Left colon (tissue), 2 donors: ENCODE measurements at regions not wholly inside any gene's neighbourhood (a gene's known extent, or its start where the extent isn't known, plus 50 kb on each side); places are given as distances from the start of the nearest gene placed in this dataset.

Experiments used
- ATAC-seq: fragments of 200-7000 bp; cut with Tn5 transposase; one replicate; pipeline ENCODE4 v1.9.1; 2020; ENCODE audit warnings: mild to moderate bottlenecking, moderate library complexity
- DNase-seq, 2 donors: peaks; one replicate each; pipeline ENCODE4 v3.0.0-alpha.2; 2020
- intact Hi-C, 2 donors: fragments of 100-400 bp; cut with DNase I in 1 of 2; cut with micrococcal nuclease in 1 of 2; formaldehyde crosslinking; loops; one replicate each; pipeline versions ENCODE4 v1.11.2 to v1.14.0; 2022; cut with DNase I, micrococcal nuclease
- donor health status: DM: no; HTN: no; CAD: no.
- donor health status: DM: yes; HTN: yes; CAD: no.

DNA sequence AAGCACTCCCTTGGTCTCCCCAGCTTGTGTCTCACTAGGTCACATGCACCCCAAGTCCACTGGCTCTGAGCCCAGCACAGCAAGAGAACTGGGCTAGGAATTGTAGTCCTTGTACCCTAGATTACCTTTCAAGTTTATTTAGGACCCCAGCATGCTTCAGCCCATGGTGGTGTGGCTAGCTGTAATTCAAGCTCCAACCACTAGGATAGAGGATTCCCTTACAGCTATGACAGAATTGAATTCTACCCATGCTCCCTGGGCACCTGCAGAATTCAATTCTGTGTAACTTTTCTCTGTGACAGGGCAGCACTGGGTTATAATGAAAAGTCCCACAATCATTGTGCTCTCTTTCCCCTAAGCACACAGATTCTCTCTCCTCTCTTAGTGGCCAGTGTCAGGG lies 253.8 kb upstream of the DMD start:
- no peak for DNase-seq
- intact Hi-C loops: no loop called here
- ATAC-seq: no peak

DNA sequence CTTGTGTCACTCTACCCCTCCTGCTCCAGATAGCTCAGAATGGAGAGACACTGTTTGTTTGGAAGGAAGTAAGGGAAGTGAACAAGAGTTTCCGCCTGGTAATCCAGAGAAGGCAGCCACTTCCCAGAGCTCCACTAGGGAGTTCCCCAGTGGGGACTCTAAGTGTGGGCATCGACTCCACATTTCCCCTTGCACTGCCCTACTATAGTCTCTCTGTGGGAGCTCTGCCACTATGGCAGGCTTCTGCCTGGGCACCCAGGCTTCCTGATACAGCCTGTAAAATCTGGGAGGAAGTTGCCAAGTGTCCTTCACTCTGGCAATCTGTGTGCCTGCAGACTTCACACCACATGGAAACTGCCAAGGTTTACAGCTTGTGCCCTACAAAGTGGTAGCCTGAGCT lies 245.8 kb upstream of the DMD start:
- intact Hi-C loops: no loop called here
- DNase-seq: no peak
- no peak for ATAC-seq

DNA sequence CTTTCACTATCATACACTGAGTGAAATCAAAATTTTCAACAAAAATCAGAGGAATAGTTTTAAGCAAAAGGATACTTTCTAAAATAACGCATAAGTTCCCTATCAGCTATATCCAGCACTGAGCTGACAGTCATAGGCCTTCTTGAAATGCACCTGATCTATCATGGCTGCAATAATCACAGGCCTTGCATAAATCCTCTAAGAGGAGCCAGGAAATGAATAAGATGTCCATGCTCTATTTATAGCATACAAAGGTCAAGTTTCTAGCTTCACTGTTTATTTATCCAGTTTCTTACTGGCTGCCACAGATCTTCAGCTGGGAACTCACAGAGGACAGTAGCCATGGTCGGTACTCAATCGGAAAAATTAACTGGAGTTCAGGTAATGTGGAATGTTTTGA lies 235.9 kb upstream of the DMD start:
- DNase-seq (no peak), ATAC-seq (no peak)
- intact Hi-C loops: no loop called here

DNA sequence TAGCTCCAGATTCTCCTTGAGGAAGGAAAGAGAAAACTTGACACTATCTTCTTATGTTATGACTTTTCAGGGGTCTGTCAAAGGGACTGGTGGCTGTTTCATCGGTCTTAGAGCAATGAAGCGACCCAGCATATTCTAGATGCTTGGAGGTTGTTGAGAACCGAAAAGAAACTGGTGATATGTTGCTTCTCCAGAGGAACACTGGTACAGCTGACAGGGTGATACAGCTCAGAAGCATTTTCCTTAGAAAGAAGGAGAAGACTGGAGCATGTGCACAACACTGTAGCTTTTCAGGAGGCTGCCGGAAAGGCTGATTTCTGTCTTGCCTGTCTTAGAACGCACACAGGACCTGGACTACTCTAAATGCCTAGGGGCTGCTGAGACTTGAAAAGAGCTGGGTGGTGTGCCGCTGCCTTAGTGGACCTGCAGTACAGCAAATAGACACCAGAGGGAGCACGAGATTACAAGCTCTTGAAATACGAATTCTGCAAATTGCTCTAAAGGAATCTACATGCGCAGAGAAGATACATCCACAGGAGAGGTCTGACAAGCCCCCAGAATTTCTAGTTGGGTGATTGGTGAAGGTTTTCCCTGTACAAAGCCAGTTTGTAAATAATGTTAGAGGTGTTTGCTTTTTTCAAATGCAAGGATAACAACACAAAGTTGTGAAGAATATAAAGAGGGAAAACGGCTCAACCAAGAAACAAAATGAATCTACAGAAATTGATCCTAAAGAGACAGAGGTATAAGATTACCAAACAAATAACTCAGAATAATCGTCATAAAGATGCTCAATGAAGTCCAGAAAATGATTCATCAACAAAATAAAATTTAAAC lies 223.1 kb upstream of the DMD start:
- peak; percentile 29 for ATAC-seq
- intact Hi-C loops: loop anchor here in 1 of 2 donors (10.0 kb wide), 1 partner anchor 870 kb away; no protein-coding TSS in a partner anchor
- DNase-seq: peak in 1 of 2 donors; percentile 49

DNA sequence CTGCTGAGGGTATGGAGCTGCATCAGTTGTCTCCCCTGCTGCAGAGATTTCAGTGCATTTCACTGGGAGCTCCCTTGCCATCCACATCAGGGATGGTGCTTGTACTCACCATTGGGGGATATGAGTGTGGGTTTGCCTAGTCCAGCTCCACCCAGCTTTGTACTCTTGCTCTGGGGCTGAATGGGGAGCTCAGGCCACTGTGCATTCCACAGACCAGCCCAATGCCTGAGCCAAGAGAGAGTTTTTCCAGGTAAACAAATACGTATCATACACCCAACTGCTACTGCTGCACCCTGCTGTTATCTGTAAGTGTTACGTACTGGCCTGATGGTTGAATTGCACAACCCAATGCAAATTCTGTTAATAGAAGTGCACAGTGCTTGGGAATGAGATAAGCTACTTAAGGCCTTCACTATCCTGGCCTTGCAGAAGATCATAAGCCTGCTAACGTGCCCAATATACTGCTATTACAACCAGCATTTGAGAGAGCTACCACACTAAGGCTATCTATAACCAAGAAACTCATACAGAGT lies 205.0 kb upstream of the DMD start:
- DNase-seq (no peak), ATAC-seq (no peak)
- intact Hi-C loops: no loop called here

DNA sequence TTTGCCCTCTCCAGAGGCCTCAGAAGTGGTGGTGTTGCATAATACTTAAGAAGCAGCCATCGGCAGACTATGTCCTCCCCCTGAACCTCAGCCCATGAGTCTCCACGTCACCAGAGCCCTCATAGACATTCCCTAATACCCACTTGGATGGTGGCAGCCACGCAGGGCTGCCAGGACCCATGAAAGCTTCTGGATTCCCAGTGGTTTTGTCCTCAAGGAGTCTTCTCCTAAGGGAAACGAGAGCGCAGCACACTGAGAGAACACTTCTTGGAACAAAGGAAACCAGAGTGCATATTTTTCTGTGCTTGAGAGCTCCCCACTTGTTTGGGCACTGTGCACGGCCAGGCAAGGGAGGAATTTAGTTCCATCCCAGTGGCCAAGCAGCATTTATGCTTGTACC lies 204.1 kb upstream of the DMD start:
- intact Hi-C loops: no loop called here
- ATAC-seq: no peak
- no peak for DNase-seq

DNA sequence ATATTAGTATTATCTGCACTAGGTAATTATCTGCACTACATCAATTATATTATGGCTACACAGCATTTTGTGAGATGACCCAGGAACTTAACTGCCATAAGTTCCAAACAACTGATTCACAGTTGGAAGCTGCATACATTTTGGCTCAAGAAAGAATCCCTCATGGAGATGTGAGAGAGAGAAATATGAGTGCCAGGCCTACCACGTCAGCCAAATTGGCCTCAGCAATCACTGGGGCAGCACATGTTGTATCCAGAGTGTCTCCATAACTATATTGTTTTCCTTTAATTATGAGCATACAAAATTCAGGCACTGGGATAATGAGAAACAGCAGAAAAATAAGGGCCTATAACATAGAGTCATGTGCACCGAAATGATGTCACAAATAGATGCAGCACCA lies 174.2 kb upstream of the DMD start:
- intact Hi-C loops: no loop called here
- DNase-seq (no peak), ATAC-seq (no peak)

DNA sequence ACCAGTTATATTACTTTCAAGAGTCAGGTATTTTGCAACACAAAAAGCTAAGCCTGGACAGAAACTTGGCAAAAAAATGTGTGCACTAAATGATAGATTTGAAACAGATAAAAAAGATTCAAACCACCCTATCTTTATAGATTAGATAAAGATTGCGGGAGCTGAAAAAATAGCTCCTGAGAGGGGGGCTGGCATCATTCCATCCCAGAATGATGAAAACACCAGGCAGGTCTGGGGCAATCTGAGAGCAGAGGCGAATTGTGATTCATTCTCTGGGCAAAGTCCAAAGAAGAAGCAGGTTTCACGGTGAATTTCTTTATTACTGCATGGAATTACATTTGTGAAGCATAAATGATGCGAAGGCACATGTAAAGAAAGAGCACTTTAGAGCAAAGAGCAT lies 168.5 kb upstream of the DMD start:
- intact Hi-C loops: no loop called here
- DNase-seq (no peak), ATAC-seq (no peak)

DNA sequence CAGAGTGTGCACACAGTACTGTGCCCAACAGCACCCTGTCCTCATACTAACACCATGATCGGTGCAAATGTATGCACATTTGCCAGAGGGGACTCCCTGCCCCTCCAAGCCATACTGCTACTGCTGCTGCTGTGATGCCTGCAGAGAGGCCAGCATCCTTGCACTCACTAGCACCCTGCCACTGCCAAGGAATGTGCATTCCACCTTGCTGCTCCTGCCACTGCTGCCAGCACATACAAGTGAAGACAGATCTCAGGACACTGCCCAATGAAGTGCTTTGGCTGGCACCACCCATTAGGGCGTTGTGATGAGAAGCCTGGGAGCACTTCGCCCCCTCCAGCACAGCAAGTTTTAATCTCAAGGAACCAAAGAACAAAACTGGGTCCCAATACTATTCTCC lies 146.3 kb upstream of the DMD start:
- ATAC-seq (no peak), DNase-seq (no peak)
- intact Hi-C loops: no loop called here

DNA sequence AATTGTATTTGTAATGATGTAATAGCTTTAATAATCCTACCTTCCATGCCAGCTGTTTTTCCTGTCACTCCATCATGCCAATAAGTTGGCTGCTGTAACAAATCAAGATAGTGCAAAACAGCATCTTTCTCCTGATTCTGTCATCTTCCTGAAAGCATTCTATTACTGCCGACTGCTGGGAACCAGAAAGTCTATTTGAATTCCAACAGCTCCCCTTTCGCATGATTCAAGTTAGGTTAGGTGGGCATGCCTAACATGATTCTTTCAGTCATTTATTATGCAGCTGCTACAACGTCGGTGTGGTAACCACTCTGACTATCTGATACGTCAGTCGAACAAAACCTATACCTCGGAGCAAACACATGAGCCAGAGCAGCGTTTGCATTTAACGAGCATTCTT lies 127.9 kb upstream of the DMD start:
- ATAC-seq: no peak
- intact Hi-C loops: no loop called here
- DNase-seq: no peak

DNA sequence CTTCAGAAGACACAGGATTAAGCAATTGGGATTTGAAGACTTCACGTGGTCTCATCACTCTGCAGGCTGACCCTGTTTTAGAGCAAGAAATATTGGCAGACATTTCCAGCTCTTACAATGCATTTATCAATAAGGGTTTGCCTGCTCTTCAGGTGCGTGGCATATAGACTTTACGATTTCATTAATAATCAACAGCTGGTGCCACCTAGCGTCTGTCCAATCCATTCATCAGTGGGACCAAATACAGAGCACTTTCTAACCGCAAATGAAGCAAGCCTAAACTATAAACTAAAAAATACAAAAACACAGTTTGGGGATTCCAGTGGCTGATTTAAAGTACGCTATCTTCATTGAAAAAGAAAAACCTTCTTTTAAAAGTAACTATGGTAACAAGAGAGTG lies 125.4 kb upstream of the DMD start:
- ATAC-seq (no peak), DNase-seq (no peak)
- intact Hi-C loops: no loop called here

DNA sequence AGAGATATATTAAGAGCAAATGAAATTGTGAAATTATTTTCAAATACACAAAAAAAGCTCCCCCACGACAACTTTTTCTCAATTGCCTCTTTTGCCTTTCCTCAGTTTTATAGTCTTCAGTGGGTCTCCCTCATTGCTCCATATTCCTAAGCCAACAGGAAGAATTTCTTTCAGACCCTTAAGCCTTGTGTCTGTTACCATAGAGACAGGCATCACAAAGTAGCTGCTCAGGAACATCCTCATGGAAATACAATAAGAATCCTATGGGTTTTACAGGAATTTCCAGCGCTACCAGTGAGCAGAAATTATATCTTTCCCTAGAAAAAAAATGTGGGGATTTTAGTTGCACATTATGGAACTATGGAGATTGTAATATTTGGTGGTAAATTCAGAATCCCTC lies 121.9 kb upstream of the DMD start:
- intact Hi-C loops: no loop called here
- DNase-seq: no peak
- ATAC-seq: no peak

DNA sequence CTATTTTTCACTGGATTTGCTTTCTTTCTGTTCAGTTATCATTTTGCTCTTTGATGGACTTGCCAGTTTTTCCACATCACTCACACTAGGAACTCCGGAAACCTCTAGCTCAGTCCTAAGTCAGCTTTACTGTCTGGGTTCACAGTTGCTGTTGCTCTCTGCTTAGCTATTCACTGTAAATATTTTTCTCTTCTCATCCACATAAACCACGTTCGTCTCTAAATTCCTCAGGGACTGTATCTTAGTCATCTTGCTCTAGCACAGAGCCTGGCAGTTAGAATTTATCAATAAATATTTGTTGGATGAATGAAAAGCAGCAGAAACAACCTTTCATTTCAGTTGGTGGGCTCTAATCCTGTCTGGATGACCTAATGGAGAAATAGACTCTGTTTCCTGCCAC lies 119.4 kb upstream of the DMD start:
- intact Hi-C loops: no loop called here
- DNase-seq: no peak
- ATAC-seq: no peak

DNA sequence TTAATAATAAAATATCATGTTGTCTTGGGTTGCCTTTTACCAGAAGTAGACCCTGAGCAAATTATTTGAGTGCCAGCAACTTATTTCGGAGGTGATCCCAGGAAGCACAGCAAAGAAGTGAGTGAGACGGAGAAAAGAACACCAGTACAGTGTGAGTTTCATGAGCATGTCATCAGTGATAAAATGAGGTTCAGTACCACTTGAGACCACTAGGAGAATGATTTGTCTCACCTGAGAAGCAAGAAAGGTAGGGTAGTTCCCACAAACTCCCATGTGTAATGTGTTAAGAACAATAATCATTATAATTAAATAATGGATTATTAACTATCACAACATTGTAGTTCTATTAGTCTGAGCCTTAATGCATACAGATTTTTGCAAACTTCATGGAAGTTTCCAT lies 112.8 kb upstream of the DMD start:
- intact Hi-C loops: no loop called here
- no peak for DNase-seq
- ATAC-seq: no peak

DNA sequence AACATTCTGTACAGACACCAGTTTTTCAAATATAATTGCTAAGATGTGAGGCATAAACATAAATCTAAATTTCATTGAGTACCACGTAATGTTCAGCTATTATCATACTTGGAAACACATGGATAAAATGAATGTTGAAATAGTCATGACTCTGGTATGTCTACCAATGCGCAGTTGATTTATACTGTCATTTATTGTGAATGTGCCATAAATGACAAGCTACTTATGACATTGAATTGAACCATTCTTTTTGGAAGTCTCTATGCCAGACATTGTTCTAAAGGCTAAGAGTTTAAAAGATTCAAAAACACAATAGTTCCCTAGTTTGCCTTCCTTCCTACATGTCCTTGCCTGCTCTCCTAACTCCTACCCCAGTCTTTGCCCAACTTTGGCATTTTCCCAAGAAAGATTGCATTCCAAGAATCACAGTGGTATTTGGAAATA lies 96.6 kb upstream of the DMD start:
- ATAC-seq: no peak
- intact Hi-C loops: no loop called here
- DNase-seq: no peak

DNA sequence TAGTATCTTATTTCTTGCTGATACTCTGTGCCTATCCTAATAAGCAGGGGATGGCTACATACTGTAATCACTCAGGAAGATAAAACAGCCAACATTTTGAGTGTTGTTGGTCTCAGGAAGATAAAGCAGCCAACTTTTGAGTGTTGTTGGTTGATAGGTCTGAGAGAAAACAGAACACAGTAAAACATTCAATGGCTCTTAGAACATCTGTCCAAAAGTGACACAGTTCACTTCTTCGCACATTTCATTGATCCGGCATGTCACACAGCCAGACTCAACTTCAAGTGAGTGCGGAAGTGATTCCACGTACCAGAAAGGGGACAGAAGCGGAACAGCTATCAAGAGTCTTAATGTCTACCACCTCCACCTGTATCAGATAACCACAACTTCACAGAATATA lies 87.3 kb upstream of the DMD start:
- no peak for DNase-seq
- ATAC-seq: no peak
- intact Hi-C loops: no loop called here

DNA sequence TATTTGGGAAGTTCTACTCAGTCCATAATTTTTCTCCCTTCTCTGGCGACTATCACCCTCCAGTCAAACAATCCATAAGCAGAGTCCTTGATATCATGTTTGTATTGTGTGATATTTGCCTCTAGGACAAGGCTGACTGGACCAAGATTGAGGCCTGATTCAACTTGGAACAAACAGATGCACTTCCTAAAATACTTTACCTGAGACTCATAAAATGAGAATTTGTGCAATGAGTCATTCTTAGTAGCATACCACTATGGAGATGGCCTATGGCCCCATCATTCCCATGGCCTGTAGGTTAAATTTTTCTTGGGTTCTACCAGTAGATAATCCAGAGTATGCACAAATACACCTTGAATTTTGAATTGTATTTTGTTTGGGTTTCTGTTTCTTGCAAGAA lies 74.2 kb upstream of the DMD start:
- DNase-seq: no peak
- no peak for ATAC-seq
- intact Hi-C loops: no loop called here

DNA sequence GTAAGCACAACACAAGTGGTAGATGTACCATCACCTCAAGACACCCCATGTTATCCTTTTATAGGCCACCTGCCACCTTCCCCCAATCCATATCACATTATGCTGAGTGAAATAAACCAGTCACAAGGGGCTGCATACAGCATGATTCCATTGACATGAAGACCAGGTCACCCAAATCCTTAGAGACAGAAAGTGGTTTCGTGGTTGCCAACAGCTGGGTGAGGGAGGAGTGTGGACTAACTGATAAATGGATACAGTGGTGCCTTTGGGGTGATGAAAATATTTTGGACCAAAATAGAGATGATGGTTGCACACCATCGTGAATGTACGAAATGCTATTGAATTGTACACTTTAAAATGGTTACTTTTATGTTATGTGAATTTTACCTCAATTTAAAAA lies 65.7 kb upstream of the DMD start:
- DNase-seq (no peak), ATAC-seq (no peak)
- intact Hi-C loops: no loop called here

DNA sequence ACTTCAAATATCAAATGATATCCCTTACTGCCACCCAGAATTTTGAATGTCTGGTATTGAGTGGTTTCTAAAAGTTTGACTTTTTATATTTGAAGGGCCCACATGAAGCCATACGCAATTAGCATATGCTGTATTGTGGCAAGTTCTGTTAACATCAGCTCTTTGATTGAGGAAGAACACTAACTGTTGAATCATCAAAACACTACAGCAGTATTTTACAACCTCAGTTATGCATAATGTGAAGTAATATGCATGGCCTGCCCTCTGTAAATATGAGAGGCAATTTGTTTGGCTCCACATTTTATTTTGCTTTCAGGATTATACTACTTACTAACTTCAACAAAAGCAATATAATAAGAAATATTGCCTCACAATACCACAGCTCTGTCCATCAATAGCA lies 62.2 kb upstream of the DMD start:
- ATAC-seq: no peak
- intact Hi-C loops: no loop called here
- no peak for DNase-seq

DNA sequence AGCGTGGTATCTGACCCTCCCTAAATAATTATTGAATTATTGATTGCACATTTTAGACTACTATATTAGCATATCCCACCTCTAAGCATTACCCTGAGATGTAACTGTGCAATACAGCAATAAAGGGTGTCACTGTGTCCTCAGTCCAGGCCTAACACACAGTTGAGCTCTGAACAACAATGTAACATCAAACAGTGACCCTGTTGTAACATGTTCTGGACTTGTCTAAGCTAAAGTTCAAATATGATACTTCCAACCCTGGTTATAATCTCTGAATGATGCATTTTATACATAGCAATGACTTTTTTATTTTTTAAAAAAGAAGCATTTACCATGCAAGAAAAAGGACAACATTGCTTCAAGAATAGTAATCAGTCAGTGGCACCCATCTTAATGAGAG lies 61.6 kb upstream of the DMD start:
- intact Hi-C loops: no loop called here
- DNase-seq (no peak), ATAC-seq (no peak)
